HG02642 (cell line): ENCODE measurements at regions not wholly inside any gene's neighbourhood (a gene's known extent, or its start where the extent isn't known, plus 50 kb on each side); places are given as distances from the start of the nearest gene placed in this dataset.

Experiments used
- ATAC-seq: cut with Tn5 transposase; IDR thresholded peaks from one replicate; pipeline ENCODE4 v1.9.1; 2021; ENCODE audit warnings: mild to moderate bottlenecking; ENCODE audit not compliant: unreplicated experiment, poor library complexity

GRCh38 chr12:47561746-47562145 lies 144.1 kb downstream of the RPAP3 start:
- ATAC-seq: no peak

DNA sequence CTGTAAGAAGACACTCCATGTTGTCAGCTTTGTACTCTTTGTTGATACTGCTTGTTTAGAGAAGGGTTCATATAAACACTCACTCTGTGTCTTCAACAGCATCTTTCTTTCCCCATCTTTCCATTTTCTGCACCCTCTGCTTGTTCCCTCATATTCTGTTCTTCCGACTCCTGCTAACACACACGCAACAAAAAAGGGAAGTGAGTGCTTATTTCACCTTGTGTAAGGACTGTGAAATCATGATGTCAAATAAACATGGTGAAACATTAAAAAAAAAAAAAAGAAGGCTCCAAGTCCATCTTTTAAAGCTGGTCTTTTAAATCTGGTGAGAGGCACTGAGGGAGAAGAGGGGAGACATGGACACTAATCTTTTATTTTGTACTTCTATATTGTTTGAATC lies 145.4 kb downstream of the RPAP3 start:
- ATAC-seq: no peak

GRCh38 chr12:47558625-47559345 lies 147.0 kb downstream of the RPAP3 start:
- ATAC-seq: no peak

DNA sequence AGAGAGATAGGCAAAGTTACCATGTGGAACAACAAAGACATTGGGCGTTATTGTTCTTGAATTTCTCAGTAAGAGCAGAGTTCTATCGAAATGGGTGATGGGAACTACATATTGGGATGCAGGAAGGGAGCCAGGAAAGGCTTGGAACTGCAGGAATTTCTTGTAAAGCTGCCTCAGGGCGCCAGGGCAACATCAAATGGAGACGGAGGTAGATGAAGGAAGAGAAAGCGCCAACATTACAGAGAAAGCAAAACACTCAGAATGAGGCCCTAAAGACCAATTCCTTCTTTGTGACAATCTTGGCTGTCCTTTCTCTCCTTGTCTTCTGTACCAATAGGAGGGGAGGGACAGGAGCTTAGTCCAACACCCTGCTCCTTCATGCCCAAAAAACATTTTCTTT lies 148.4 kb downstream of the RPAP3 start:
- ATAC-seq: no peak

DNA sequence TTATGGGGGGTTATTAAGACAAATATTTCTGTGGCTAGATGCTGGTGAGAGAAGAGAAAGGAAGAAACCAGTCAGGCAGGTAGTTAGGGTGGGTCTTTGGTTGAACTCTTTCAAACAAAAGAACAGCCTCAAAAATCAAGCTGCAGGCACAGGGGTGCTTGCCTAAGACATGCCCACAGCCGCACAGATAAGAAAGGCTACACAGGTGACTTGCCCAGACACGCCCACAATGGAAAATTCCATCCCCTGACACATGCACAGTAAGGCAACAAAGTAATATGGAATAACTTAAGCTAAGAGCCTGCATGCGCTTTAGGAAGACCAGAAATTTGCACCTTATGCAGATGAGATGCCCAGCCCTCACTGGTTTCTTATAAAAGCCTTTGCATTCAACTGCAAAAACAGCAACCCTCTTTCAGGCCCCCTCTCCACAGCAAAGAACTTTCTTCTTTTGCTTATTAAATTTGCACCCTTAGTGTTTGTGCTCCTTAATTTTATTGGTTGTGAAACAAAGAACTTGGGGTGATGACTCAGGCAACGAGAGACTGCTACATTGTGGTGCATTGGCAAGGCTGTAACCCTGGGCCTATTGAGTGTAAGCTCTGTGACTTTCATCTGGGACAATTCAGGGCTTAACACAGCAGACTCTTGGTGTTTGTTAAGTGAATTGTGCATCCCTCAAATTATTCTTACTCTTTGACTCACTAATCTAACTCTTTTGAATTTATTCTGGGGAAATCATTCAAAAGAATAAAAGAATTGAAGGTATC lies 149.4 kb downstream of the RPAP3 start:
- ATAC-seq: no peak

DNA sequence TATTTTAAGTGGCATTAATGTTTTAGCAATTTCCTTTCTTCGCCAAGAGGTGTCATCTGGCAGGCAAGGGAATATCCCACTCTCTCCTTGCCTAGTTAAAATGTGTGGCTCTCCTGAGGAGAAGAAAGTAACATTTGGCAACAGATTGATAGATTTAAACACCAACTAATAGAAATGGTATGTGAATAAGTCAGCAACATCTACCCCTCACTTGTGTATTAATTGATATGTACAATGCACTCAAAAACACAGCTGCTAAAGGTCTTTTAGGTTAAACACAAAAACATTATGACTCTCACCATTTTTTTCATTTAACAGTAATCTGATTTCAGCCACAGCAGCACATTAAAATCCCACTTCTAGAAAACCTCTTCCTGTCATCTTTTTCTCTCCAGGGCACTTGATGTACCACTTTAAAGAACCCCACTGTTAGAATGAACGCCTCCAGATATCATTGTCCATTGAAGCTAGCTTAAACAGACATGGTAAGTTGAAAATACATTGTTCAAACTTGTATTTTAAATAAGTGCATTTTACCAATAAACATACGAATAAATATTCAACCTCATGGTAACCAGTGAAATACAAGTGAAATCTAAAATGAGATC lies 151.7 kb downstream of the RPAP3 start:
- ATAC-seq: no peak

GRCh38 chr12:47553266-47553665 lies 152.6 kb downstream of the RPAP3 start:
- ATAC-seq: no peak

- no peak for ATAC-seq
These were observed 154.4 kb downstream of the RPAP3 start for GRCh38 chr12:47551426-47551851.

- ATAC-seq: no peak
These were observed 156.6 kb downstream of the RPAP3 start for GRCh38 chr12:47549258-47549657.

GRCh38 chr12:47548401-47548800 lies 157.4 kb downstream of the RPAP3 start:
- ATAC-seq: no peak

- ATAC-seq: no peak
These were observed 158.8 kb downstream of the RPAP3 start for GRCh38 chr12:47547077-47547476.

DNA sequence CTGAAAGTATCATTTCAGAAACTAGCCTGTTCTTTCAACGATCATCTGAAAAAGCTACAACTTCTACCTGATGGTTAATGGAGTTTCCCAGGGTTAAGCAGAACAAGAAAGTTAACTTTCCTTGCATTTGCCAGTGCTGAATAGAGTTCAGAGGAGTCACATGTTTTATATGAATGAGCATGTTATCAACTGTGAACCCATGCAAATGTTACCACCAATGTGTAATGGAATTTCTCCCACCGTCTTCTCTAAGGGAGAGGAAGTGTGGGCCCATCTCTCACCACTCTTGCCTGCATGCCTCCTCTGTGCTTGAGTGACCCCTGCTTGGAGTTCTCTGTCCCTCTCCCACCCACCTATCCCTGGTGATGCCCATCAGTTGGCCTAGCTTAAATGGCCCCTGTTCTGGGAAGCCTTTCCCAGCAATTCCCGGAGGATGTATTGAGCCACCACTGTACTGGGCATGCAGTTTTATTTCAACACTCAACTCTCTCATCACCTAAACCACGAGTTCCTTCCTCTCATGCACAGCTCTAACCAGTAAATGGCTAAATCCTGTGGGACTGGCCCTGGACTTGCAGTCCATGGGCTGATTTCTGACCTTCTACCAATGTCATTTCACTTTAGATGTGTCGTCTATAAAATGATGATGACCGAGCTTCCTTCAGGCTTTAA lies 159.8 kb downstream of the RPAP3 start:
- no peak for ATAC-seq

- no peak for ATAC-seq
These were observed 171.1 kb downstream of the RPAP3 start for GRCh38 chr12:47534695-47535094.

DNA sequence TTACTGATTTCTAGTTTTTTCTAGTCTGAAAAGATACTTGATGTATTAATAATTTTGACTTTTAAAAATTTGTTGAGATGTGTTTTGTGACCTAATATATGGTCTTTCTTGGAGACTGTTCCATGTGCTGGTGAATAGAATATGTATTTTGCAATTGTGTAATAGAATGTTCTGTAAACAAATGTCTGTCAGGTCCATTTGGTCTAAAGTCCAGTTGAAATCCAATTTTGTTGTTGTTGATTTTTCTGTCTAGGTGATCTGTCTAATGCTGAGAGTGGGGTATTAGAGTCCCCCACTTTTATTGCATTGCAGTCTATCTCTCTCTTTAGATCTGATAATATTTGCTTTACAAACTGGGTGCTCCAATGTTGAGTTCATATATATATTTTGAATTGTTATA lies 175.8 kb downstream of the RPAP3 start:
- ATAC-seq: no peak

DNA sequence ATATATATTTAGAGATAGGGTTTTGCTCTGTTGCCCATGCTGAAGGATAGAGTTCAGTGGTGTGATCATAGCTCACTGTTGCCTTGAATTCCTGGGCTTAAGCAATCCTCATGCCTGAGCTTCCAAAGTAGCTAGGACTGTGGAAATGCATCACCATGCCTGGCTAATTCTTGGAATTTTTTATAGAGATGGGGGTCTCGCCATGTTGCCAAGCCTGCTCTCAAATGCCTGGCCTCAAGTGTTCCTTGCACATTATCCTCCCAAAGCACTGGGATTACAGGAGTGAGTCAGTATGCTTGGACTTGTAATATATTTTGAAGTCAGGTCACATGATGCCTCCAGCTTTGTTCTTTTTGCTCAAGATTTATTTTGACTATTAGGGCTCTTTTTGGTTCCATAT lies 178.0 kb downstream of the RPAP3 start:
- ATAC-seq: no peak

GRCh38 chr12:47520029-47520428 lies 185.8 kb downstream of the RPAP3 start:
- no peak for ATAC-seq

- ATAC-seq: no peak
These were observed 188.7 kb downstream of the RPAP3 start for GRCh38 chr12:47517122-47517521.

GRCh38 chr12:47509398-47509851 lies 196.4 kb downstream of the RPAP3 start:
- ATAC-seq: no peak

- ATAC-seq: no peak
These were observed 198.6 kb downstream of the RPAP3 start for GRCh38 chr12:47507221-47507620.

DNA sequence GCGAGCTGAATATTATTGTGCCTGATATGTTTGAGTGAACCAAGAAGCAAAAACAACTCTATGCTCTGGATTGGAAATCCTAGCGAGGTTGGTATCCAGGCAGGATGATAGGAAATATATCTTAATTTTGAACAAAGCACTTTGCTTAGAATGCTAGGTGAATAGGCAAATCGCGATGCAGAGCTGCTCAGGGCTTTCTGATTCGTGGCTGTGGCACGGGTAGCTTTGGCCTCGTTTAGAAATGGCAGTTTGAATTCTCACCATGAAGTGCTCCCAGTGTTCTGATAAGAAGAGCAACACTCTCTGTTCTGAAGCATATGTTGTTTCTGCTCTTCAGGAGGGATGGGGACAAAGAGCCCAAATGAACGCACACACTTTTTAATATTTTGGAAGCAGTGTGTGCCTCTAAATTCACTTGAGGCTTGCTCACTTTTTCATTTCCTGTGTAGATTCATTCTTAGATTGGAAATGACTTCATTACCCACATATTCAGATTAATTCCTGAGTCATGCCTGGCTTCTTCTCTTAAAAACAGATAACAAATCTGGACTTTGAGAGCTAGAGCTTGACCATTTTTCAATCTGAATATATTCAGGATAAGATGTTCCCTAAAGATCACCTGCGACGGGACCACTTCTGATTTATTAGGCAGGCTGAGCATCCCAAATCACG lies 200.9 kb downstream of the RPAP3 start:
- ATAC-seq: no peak
